ENCODE measurements at regions not wholly inside any gene's neighbourhood (a gene's known extent, or its start where the extent isn't known, plus 50 kb on each side); places are given as distances from the start of the nearest gene placed in this dataset.

DNA sequence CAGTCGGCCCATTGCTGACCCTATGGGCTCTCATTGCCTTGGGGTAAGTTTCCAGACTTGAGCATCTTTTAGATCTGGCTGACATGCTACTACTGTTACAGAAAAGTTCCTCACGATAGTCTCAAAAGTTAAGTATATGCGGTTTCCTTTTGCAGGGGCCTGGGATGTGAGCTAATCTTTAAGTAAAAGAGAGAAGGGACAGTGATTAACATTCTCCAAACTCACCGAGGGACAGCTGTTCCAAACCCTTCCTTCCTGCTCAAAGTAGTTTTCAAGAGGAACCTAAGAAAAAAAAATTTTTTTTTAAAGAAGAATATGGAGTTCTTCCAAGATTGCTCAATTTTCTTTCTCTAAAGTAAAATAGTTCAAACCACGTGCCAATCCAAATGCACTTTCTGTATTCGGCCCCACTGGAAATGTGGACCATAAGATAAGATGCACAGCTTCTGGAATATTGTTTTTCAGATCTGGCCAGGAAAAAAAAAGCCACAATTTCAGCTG is 168.0 kb upstream of the SPRY4 start:
- Histone ChIP-seq H3K27me3 (no peaks in the 10 kb centered on the region), H3K27ac (no peak overlapping the region), H3K36me3 (no peaks in the 10 kb centered on the region), H3K4me1 (no peaks in the 10 kb centered on the region), H3K9me3 (no peaks in the 10 kb centered on the region), H3K4me3 (peak overlapping the region in 1 of 3 donors; percentile 20)
- no peak for TF ChIP-seq CTCF (IDR thresholded peaks at IDR 0.05)
- no peak for TF ChIP-seq POLR2AphosphoS5 (IDR thresholded peaks at IDR 0.05)
- no peak for TF ChIP-seq POLR2A (IDR thresholded peaks at IDR 0.05)
- intact Hi-C loops (cut with DNase I; ENCODE audit: low total_unique reads): loop anchor here (5.0 kb wide), 1 partner anchor 741 kb away; no protein-coding TSS in a partner anchor
- no peak for DNase-seq (ENCODE audit: low spot score in 2 of 2)

- DNase-seq (ENCODE audit: low spot score in 2 of 2): no peak
- Histone ChIP-seq H3K36me3 (no peaks in the 10 kb centered on the region), H3K9me3 (no peaks in the 10 kb centered on the region), H3K27ac (peak overlapping the region; percentile 7 to 20), H3K4me1 (no peaks in the 10 kb centered on the region), H3K27me3 (no peaks in the 10 kb centered on the region), H3K4me3 (no peak overlapping the region)
- intact Hi-C loops (cut with DNase I; ENCODE audit: low total_unique reads): loop anchor here (5.0 kb wide), 1 partner anchor 739 kb away; no protein-coding TSS in a partner anchor
- no peak for TF ChIP-seq CTCF (IDR thresholded peaks at IDR 0.05)
- no peak for TF ChIP-seq POLR2AphosphoS5 (IDR thresholded peaks at IDR 0.05)
- no peak for TF ChIP-seq POLR2A (IDR thresholded peaks at IDR 0.05)
These were observed 166.9 kb upstream of the SPRY4 start for GRCh38 chr5:142491679-142492078.

- Histone ChIP-seq H3K9me3 (no peaks in the 10 kb centered on the region), H3K36me3 (no peaks in the 10 kb centered on the region), H3K4me1 (no peaks in the 10 kb centered on the region), H3K27ac (peak overlapping the region; percentile 7 to 54), H3K4me3 (no peak overlapping the region), H3K27me3 (no peaks in the 10 kb centered on the region)
- TF ChIP-seq POLR2A (IDR thresholded peaks at IDR 0.05) (no peak), CTCF (IDR thresholded peaks at IDR 0.05) (no peak), POLR2AphosphoS5 (IDR thresholded peaks at IDR 0.05) (no peak)
- intact Hi-C loops (cut with DNase I; ENCODE audit: low total_unique reads): loop anchor here (5.0 kb wide), 1 partner anchor 739 kb away; no protein-coding TSS in a partner anchor
- no peak for DNase-seq (ENCODE audit: low spot score in 2 of 2)
These were observed 166.4 kb upstream of the SPRY4 start for GRCh38 chr5:142491270-142491669.

DNA sequence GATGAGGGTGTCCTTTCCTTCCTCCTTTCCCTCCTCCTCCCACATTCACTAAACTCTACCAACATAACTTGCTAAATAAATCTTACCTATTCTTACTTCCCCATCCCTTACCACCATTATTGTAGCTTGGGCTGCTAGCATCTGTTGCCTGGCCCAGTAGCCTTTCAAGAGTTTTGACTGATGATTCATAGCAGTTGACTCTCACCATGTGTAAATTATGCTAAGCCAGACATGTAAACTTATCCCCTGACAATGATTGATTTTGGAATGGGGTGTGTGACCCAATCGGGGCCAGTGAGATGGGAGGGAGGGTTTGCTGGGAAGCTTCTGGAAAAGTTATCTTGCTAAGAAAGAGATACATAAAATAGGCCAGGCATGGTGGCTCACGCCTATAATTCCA is 161.8 kb upstream of the SPRY4 start:
- Histone ChIP-seq H3K4me3 (no peak overlapping the region), H3K27ac (no peak overlapping the region), H3K9me3 (peaks cover 0 to 9% of the 10 kb centered on the region in 2 donors), H3K36me3 (no peaks in the 10 kb centered on the region), H3K4me1 (no peaks in the 10 kb centered on the region), H3K27me3 (no peaks in the 10 kb centered on the region)
- intact Hi-C loops (cut with DNase I; ENCODE audit: low total_unique reads): no loop called here
- no peak for TF ChIP-seq POLR2A (IDR thresholded peaks at IDR 0.05)
- TF ChIP-seq POLR2AphosphoS5 (IDR thresholded peaks at IDR 0.05): no peak
- no peak for DNase-seq (ENCODE audit: low spot score in 2 of 2)

DNA sequence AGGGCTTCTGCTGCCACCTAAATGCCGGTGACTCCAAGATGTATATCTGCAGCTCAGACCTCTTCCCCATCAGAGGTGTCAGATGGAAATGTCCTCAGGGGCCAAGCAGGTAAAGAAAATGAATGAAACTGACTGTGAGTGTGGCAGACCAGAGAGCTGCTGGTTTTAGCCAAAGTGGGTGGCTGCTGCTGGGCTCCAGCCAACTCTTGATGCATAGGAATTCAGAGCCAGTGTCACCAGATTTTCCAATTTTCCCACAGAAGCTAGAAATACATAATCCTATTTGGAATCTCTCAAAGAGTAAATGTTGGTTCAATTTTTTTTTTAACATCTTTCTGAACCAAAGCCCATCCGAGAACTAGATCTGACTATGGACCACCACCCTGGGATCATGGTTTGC is 161.2 kb upstream of the SPRY4 start:
- H3K27ac ChIP-seq: no peak overlapping the region
- H3K9me3 ChIP-seq: peaks cover 0 to 9% of the 10 kb centered on the region in 2 donors
- H3K4me3 ChIP-seq: no peak overlapping the region
- DNase-seq (ENCODE audit: low spot score in 2 of 2): no peak
- intact Hi-C loops (cut with DNase I; ENCODE audit: low total_unique reads): no loop called here
- H3K36me3 ChIP-seq: no peaks in the 10 kb centered on the region
- no peaks in the 10 kb centered on the region for H3K27me3 ChIP-seq
- TF ChIP-seq POLR2AphosphoS5 (IDR thresholded peaks at IDR 0.05): no peak
- H3K4me1 ChIP-seq: no peaks in the 10 kb centered on the region

DNA sequence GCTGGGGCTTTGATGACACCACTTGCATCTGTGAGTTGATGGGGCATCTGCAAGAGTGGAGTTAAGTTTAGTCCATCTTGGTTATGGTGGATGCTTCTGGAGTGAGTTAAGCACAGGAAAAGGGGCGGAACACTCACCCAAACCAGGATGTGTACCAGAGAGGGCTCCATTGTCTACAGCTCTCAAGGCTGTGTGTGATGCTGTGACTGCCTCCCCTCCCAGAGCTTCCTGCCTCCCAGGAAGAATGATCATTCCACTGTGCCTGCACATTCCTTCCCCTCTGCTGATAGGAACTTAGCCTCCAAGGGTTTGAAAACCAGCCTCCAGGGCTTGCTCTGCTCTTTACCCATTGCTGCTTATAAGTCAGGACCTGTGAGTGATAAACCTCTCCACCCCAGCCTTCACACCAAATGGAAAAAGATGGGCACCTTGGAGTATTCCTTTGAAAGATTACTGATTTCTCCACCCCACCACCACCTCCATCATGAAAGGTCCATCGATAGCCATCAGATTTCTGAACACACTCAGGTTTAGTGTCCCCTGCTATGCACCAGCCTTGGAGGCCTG is 160.1 kb upstream of the SPRY4 start:
- intact Hi-C loops (cut with DNase I; ENCODE audit: low total_unique reads): no loop called here
- Histone ChIP-seq H3K4me3 (no peak overlapping the region), H3K9me3 (peaks cover 0 to 9% of the 10 kb centered on the region in 2 donors), H3K36me3 (no peaks in the 10 kb centered on the region), H3K4me1 (no peaks in the 10 kb centered on the region), H3K27ac (no peak overlapping the region), H3K27me3 (no peaks in the 10 kb centered on the region)
- no peak for TF ChIP-seq POLR2A (IDR thresholded peaks at IDR 0.05)
- TF ChIP-seq POLR2AphosphoS5 (IDR thresholded peaks at IDR 0.05): no peak
- DNase-seq (ENCODE audit: low spot score in 2 of 2): no peak
